ENCODE measurements at regions not wholly inside any gene's neighbourhood (a gene's known extent, or its start where the extent isn't known, plus 50 kb on each side); places are given as distances from the start of the nearest gene placed in this dataset.
"Not testable (repeated sequence)": the region's sequence is repeated elsewhere in the genome, so short reads cannot be mapped to it uniquely, and the experiment has no call there.

DNA sequence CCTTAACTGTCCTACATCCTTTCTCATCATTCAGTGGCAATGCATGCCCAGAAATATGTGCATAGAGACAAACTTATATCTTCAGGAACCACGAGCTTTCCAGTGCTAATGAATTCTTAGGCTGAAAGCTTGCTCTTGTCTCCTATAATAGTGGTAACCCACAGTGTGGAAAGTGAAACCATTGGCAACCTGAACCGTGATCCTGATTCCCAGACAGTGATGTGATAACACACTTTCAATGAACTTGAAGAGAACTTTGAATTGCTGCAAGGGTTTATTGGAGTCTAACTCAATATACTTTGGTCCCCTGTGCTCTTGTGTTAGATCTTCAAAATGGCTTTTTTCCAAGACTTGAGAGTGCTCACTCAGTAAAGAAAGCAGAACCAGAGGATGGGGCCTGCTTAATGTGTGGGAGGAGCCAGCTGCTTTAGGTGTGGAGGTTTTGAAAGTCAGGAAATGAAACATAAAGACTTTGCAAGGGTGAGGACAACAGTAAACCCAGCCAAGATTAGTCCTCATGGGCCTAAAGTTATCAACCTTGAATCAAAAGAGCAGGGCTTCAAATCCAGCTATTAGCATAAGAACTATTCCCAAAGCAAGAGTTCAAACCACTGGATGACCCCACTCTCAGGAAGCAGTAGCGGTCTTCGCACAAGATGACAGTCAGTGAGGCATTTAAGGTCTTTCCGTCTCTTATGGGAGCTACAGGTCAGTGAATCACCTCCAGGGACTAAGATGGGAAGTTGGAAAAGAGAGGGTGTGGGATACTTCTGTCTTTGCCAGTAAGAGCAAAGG, 332.4 kb upstream of the NRP1 start:
- intact Hi-C loops (cut with micrococcal nuclease) = no loop called here

DNA sequence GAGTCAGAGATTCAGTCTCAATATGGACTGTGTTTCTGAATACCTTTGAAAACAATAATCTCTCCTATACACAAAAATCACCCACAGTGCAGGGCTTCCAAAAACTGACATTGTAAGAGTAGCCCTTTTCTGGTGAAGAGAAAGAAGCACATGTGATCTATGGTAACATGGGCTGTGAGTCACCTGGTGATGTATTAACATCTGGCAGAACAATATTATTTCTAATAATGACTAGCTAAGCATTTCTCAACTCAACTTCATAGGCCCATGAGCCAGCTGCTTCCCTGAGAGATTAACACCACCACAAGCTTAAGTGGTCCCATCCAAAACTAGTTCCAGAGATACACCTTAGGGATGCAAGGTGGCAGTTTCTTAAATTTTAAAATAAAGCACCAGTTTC, 331.0 kb upstream of the NRP1 start:
- intact Hi-C loops (cut with micrococcal nuclease) = no loop called here

DNA sequence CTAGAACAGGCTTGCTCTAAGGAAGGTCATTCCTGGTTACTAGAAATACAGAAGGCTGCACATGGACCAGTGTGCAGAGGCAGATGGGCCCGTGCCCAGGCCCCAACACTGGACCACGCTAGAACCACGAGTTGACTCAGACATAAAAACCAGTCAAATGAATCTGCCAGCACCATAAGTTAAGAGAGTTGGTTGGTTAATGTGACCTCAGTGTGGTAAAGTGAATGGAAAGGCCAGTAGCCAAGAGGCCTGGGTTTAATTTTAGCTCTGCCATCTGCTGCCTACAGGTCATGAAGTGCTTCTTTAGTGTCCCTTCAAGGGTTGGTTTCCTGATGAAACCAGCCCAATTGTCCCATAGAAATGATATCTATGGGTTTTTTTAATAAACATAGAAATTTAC, 329.6 kb upstream of the NRP1 start:
- intact Hi-C loops (cut with micrococcal nuclease) = no loop called here

- intact Hi-C loops (cut with micrococcal nuclease) = no loop called here
Measured at GRCh38 chr10:33661580-33662336, 327.3 kb upstream of the NRP1 start.

DNA sequence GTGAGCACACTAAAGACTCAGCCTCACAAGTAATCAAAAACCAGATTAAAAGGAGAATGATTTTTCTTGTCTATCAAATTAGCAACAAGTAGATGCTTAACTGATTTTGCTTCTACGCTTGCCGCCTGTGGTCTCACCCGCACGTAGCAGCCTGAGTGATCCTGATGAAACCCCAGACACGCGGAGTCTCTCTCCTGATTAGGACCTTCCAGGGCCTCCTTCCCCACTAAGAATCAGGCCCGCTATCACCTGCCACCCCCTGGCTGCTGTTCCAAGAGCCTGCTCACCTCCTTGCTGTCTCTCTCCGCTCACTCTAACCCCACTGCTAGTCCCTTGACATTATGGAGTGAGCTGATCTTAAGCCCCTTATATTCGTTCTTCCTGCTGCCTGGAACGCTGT, 325.9 kb upstream of the NRP1 start:
- intact Hi-C loops (cut with micrococcal nuclease) = no loop called here

DNA sequence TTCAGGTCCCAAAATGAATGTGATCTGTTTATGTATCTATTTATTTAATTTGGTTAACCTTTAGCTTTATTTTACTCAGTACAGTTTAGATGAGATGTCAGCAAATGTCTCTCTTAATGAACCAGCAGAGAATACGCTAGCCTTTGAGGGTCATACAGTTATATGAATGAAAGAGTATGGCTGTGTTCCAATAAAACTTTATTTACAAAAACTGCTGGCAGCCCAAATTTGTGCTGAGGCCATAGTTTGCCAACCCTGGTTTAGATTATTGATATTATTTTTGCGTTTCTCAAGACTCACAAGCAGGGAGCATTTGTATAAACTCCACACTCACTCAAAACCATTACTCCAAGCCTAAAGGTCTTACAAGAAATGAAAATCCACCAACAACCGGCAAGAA, 323.4 kb upstream of the NRP1 start:
- intact Hi-C loops (cut with micrococcal nuclease) = no loop called here

GRCh38 chr10:33657154-33657908, 322.9 kb upstream of the NRP1 start:
- intact Hi-C loops (cut with micrococcal nuclease) = no loop called here

GRCh38 chr10:33655921-33656320, 321.5 kb upstream of the NRP1 start:
- intact Hi-C loops (cut with micrococcal nuclease) = no loop called here

- intact Hi-C loops (cut with micrococcal nuclease) = no loop called here
Measured at GRCh38 chr10:33655165-33655815, 320.8 kb upstream of the NRP1 start.

- intact Hi-C loops (cut with micrococcal nuclease) = no loop called here
Measured at GRCh38 chr10:33653584-33654367, 319.3 kb upstream of the NRP1 start.

DNA sequence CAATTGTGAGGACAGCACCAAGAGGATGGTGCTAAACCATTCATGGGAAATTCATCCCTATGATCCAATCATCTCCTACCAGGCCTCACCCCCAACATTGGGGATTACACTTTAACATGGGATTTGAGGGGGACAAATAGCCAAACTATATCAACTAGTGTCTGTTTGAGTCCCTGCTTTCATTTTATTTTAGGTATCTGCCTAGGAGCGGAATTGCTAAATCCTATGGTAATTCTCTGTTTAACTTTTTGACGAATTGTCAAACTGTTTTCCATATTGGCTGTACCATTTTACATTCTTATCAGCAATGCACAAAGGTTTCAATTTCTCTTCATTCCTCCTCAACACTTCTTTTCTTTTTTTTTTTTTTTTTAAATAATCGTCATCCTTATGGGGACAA, 318.4 kb upstream of the NRP1 start:
- intact Hi-C loops (cut with micrococcal nuclease) = no loop called here

- intact Hi-C loops (cut with micrococcal nuclease) = not testable (repeated sequence)
Measured at GRCh38 chr10:33650131-33650530, 315.7 kb upstream of the NRP1 start.

DNA sequence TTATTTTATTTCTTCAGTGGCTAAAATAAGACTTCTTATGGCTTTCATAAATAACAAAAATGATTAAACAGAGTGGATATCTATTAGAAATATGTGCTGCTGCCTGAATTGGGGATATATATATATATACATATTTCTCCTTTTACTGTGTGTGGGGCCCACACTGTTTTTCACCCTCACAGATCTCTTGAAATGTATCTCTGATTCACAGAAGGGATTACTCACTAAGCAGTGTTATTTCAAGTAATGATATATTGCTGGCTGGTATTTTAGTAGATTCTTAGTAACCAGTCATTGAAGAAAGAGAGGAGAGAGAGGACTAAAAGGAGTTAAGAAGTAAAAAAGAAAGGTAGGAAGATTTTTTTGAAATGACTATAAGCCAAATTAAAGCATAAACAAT, 308.6 kb upstream of the NRP1 start:
- intact Hi-C loops (cut with micrococcal nuclease) = no loop called here

DNA sequence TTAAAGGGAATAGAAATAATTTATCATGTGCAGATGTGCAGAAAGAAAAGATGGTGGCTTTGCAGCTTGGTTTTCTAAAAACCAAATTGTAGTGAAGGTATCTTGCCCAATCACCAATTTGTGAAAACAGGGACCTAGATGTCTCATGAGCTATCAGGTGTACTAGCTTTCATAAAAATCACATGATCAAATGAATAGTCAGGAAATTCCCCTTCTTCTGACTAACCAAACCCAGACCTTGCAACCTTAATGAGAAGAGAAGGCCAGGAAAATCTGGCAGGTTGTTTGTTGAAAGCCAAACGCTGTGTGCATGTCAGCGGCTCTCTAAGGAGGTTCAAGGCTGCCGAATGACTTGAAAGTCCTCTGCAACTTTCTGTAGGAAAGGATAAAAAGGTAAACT, 304.4 kb upstream of the NRP1 start:
- intact Hi-C loops (cut with micrococcal nuclease) = no loop called here

GRCh38 chr10:33638374-33638773, 303.9 kb upstream of the NRP1 start:
- intact Hi-C loops (cut with micrococcal nuclease) = no loop called here

GRCh38 chr10:33635967-33636515, 301.6 kb upstream of the NRP1 start:
- intact Hi-C loops (cut with micrococcal nuclease) = no loop called here

- intact Hi-C loops (cut with micrococcal nuclease) = no loop called here
Measured at GRCh38 chr10:33632432-33632831, 298.0 kb upstream of the NRP1 start.

DNA sequence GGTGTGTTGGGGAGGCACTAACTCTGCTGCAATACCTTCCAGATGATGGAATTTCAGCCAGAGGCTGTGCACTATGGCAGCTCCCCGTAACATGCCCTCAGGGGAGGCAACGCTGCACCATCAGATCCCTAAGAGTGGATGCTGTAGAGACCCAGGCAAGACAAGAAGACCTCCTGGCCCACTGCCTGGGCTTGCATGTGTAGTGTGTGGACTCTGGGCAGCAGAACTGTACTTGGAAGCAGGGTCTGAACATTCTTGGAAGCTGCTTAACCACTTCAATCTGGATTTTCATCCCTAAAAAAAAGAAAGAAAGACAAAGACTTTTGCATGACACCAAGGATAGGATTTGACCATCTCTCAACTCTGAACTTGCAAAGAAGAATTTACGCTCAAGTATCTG, 297.5 kb upstream of the NRP1 start:
- intact Hi-C loops (cut with micrococcal nuclease) = no loop called here

DNA sequence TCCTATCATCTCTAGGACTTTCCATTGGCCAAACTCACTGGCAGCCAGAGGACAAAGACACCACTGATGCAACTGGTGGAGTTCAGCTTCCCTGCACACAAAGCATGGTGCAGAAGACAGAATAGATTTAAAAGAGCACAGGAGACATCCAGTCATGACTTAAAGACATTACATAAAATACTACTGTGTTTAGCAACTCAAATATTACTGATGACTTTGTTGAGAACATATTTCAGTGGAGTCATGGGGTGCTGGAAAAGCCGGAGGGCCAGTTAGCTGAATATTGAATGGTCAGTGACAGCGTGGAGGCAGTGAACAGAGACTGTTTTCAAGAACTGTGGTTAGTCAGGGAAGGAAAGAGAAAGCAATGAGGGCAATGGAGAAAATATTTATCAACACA, 296.3 kb upstream of the NRP1 start:
- intact Hi-C loops (cut with micrococcal nuclease) = no loop called here

GRCh38 chr10:33627611-33628010, 293.1 kb upstream of the NRP1 start:
- intact Hi-C loops (cut with micrococcal nuclease) = no loop called here
